Hematopoietic multipotent progenitor cell treated with erythropoietin and hydrocortisone succinate and interleukin-3 and kit ligand, for 4 days (in vitro differentiated cells): ENCODE measurements at regions not wholly inside any gene's neighbourhood (a gene's known extent, or its start where the extent isn't known, plus 50 kb on each side); places are given as distances from the start of the nearest gene placed in this dataset.
"Not testable (repeated sequence)": the region's sequence is repeated elsewhere in the genome, so short reads cannot be mapped to it uniquely, and the experiment has no call there.

Experiments used
- DNase-seq: peaks from one replicate; pipeline ENCODE4 v3.0.0-alpha.2; 2015

DNA sequence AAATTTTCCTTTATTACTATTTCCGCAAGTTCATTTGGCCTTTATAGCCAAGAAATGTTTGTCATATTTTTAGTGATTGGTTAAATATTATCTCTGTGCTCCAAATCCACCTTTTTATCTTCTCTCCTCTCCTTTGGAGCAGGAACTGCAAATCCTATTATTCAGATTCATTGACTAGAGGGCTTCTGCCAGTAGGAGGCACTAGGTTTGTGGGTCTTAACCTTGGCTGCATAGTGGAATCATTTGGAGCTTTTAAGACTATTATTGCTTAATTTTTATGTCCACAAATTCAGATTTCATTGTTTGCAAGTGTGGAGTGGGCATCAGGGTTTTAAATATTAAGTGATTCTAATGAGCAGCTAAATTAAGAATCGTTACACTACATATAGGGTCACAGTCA lies 75.3 kb upstream of the SYT10 start:
- peak; percentile 7 for DNase-seq

DNA sequence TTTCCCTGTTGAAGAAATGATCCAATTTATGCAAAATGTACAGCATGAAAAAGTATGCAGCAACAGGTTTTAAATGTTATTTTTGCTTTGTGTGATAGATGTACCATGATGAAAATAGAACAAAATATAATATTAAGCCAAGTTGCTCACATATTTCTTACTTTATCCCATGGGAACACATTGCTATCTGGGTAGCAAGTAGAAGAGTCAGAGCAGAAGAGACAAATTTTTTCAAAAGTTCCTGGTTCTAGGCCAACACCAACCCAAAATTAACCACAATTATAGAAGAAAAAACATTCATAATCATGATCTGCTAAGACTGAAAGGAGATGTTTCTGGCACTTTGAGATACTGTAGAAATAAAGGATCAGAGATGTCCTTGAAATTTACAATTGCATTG lies 79.9 kb upstream of the SYT10 start:
- no peak for DNase-seq

DNA sequence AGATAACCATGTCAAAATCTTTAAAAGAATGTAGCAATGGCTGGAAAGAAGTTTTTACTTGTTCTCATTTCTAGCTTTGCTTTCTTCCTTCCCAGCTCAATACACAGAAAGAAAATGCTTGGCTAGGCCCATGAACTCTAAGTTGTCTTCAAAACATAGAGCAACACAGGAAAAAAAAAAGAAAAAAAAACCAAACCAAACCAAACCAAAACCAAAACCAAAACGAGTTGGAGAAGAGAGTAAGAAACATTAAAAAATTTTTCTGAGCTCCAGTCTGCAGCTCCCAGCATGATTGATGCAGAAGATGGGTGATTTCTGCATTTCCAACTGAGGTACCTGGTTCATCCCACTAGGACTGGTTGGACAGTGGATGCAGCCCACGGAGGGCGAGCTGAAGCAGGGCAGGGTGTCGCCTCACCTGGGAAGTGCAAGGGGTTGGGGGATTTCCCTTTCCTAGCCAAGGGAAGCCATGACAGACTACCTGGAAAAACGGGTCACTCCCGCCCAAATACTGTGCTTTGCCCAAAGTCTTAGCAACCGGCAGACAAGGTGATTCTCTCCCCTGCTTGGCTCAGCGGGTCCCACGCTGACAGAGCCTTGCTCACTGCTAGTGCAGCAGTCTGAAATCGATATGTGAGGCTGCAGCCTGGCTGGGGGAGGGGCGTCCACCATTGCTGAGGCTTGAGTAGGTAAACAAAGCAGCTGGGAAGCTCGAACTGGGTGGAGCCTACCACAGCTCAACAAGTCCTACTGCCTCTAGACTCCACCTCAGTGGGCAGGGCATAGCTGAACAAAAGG lies 81.1 kb upstream of the SYT10 start:
- not testable (repeated sequence) for DNase-seq

- DNase-seq, result peak; percentile 1
Observed at GRCh38 chr12:33529031-33529430, 89.4 kb upstream of the SYT10 start.

DNA sequence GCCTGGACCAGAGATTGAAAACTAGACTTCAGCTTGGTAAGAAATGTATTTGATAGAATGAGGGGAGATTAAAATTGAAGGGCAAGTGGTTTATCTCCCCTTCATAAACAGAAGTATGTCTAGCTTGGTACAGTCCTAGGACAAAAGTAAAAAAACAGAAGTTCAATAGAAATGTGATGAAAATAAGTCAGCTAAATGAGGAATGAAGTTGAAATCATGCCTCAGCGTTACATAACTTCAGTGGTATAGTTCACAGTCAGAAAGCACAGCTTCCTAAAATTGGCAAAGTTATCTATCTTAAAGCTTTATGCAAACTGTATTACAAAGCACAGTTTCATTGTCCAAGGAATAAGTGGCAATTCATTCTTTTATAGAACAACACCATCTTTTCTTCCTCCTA lies 90.2 kb upstream of the SYT10 start:
- DNase-seq, result peak; percentile 11

- no peak for DNase-seq
Observed at GRCh38 chr12:33531261-33531660, 91.6 kb upstream of the SYT10 start.

DNA sequence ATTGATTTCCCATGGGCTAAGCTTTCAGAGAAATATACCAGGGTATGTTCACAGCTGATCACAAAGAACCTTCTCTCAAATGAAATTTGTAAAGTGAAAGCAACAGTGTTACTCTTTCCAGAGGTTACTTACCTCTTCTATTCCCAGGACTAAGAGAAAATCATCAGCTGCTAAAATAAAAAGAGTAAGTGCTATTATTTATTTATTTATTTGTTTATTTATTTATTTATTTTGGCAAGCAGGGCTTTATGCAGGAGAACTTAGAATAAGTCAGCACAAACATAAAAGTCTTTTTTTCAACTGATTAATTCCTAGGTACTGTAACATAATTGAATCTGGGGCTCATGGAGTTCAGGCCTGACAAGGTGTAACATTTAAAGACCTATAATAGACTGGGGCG lies 93.9 kb upstream of the SYT10 start:
- DNase-seq, result no peak

GRCh38 chr12:33536431-33536830 lies 96.8 kb upstream of the SYT10 start:
- no peak for DNase-seq

DNA sequence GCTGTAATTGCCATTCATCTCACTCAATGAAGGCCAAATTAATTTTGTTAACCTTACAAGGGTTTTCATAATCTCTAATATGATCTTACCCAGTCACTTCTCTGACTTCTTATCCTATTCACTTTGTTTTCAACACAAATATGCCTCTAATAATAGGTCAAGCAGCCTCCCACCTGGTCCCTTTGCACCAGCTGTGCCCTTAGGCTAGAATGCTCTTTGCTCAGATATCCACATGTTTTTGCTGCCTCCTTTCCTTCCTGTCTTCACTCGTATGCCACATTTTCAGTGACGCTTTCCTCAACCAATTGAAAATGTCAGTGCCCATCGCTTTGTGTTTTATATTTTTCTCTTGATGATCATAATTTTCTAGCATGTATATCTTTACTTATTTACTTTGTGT lies 106.4 kb upstream of the SYT10 start:
- no peak for DNase-seq

GRCh38 chr12:33547084-33547483 lies 107.5 kb upstream of the SYT10 start:
- no peak for DNase-seq

DNA sequence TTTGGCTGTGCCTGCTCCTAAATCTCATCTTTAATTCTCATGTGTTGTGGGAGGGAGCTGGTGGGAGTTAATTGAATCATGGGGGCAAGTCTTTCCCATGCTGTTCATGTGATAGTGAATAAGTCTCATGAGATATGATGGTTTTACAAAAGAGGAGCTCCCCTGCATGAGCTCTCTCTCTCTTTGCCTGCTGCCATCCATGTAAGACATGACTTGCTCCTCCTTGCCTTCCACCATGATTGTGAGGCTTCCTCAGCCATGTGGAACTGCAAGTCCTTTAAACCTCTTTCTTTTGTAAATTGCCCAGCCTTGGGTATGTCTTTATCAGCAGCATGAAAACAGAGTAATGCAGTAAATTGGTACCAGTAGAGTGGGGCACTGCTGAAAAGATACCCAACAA lies 110.6 kb upstream of the SYT10 start:
- not testable (repeated sequence) for DNase-seq

DNA sequence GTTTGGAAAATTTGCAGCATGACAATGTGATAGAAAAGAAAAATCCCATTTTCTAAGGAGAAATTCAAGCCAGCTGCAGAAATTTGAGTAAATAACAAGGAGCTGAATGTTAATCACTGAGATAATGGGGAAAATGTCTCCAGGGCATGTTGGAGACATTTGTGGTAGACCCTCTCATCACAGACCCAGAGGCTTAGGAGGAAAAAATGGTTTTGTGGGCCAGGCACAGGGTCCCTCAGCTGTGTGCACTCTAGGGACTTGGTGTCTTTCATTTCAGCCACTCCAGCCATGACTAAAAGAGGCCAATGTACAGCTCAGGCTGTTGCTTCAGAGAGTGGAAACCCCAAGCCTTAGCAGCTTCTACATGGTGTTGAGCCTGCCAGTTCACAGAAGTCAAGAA lies 111.4 kb upstream of the SYT10 start:
- DNase-seq, result no peak

GRCh38 chr12:33555128-33555527 lies 115.5 kb upstream of the SYT10 start:
- no peak for DNase-seq

GRCh38 chr12:33560653-33561208 lies 121.1 kb upstream of the SYT10 start:
- no peak for DNase-seq

- no peak for DNase-seq
Observed at GRCh38 chr12:33562401-33562800, 122.8 kb upstream of the SYT10 start.

- no peak for DNase-seq
Observed at GRCh38 chr12:33566403-33566802, 126.8 kb upstream of the SYT10 start.

GRCh38 chr12:33575346-33575745 lies 135.7 kb upstream of the SYT10 start:
- DNase-seq, result peak; percentile 40

DNA sequence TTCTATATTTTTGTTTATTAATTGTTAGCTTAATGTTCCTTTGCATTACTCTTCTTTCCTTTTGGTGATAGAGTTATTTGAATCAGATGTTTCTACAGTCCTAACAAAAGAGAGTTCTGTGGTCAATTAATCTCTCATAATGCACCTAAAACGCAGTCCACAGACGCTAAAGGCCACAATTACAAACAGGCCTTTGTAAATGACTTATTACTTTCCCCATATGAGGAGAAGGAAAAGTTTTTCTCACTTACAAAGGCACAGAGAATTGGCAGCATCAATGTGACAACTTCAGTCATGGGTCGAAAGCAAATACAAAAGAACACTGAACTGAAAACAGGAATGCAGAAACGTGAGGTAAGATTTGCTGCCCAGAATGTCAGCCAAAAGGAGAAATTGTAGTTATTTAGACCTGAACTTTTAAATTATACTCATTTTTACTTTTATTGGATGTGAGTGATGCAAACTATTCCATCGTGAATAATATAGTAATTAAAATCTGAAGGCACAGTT lies 142.0 kb upstream of the SYT10 start:
- no peak for DNase-seq

DNA sequence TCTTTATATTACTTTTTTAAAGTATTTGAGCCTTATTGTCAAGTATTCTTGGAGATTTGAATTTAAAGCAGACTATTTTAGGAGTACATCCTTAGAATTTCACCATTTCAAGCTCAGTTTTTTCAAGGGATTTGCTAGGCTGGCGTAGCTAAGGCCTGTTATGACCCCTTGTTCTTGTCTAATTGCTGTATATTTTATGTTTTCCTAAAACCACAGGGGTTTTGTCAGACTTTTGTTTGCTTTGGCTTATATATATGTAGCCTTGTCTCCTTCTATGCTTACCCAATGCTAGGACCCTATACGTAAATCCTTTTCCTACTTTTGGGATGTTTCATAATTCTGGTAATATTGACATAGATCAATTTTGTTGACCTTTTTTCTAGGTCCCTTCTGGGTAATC lies 147.0 kb upstream of the SYT10 start:
- DNase-seq, result no peak

- no peak for DNase-seq
Observed at GRCh38 chr12:33587354-33587753, 147.7 kb upstream of the SYT10 start.

- peak; percentile 89 for DNase-seq
Observed at GRCh38 chr12:33587784-33588712, 148.4 kb upstream of the SYT10 start.

GRCh38 chr12:33588725-33589405 lies 149.2 kb upstream of the SYT10 start:
- no peak for DNase-seq

DNA sequence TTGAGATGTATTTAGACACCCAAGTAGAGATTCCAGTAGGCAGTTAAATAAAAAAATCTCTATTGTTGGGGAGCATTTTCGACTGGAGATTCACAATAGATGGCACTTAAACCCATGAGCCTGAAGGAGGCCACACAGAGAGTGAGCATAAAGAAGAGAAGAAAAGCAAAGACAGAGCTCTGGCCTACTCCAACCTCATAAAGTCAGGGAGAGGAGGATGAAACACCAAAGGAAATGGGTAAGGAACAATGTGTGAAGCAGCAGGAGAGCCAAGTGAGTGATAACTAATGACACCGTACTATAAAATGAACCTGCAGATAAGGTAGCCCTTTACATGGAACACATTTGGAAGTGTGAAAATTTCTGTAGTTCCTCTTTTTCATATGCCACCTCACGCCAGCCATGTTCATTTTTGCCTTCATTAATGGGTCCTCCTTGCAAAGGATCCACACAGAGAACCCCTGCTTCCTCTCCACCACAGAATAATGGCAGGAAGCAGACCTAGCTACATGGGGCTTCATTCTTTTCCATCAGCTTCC lies 150.0 kb upstream of the SYT10 start:
- peak; percentile 11 for DNase-seq
